Fibroblast of the aortic adventitia (primary cell): ENCODE measurements at regions not wholly inside any gene's neighbourhood (a gene's known extent, or its start where the extent isn't known, plus 50 kb on each side); places are given as distances from the start of the nearest gene placed in this dataset.
A peak's percentile ranks its signal among the peaks of the same experiment; 100 is the strongest.
"Not testable (repeated sequence)": the region's sequence is repeated elsewhere in the genome, so short reads cannot be mapped to it uniquely, and the experiment has no call there.

Source experiments
- DNase-seq: peaks from one replicate; pipeline ENCODE4 v3.0.0-alpha.2; 2010; ENCODE audit warnings: low read depth
- H3K4me3 ChIP-seq: 2 replicates; pipeline ENCODE4 v1.5.1; 2011; ENCODE audit warnings: low read depth, mild to moderate bottlenecking, control low read depth, low read length, moderate library complexity
- CTCF ChIP-seq: IDR thresholded peaks from 2 replicates; pipeline ENCODE4 v1.5.1; 2011; ENCODE audit warnings: mild to moderate bottlenecking, low read length, control low read depth, inconsistent platforms; ENCODE audit not compliant: insufficient read depth

GRCh38 chr21:14748662-14749061 is 202.5 kb upstream of the SAMSN1 start:
- H3K4me3 ChIP-seq = no peak overlapping the region
- no peak for TF ChIP-seq CTCF
- DNase-seq = no peak

- DNase-seq = no peak
- no peak overlapping the region for H3K4me3 ChIP-seq
- no peak for TF ChIP-seq CTCF
These were observed 198.3 kb upstream of the SAMSN1 start for GRCh38 chr21:14744368-14744767.

- H3K4me3 ChIP-seq = no peak overlapping the region
- DNase-seq = peak; percentile 5
- no peak for TF ChIP-seq CTCF
These were observed 196.0 kb upstream of the SAMSN1 start for GRCh38 chr21:14742119-14742518.

- no peak overlapping the region for H3K4me3 ChIP-seq
- TF ChIP-seq CTCF = no peak
- DNase-seq = no peak
These were observed 195.1 kb upstream of the SAMSN1 start for GRCh38 chr21:14741256-14741655.

GRCh38 chr21:14740692-14741091 is 194.6 kb upstream of the SAMSN1 start:
- no peak for TF ChIP-seq CTCF
- no peak overlapping the region for H3K4me3 ChIP-seq
- DNase-seq = peak; percentile 10

- TF ChIP-seq CTCF = no peak
- DNase-seq = no peak
- no peak overlapping the region for H3K4me3 ChIP-seq
These were observed 194.0 kb upstream of the SAMSN1 start for GRCh38 chr21:14740116-14740515.

- TF ChIP-seq CTCF = no peak
- H3K4me3 ChIP-seq = no peak overlapping the region
- DNase-seq = no peak
These were observed 193.5 kb upstream of the SAMSN1 start for GRCh38 chr21:14739590-14739989.

GRCh38 chr21:14738576-14738975 is 192.5 kb upstream of the SAMSN1 start:
- not testable (repeated sequence) for DNase-seq, H3K4me3 ChIP-seq
